ENCODE measurements at regions not wholly inside any gene's neighbourhood (a gene's known extent, or its start where the extent isn't known, plus 50 kb on each side); places are given as distances from the start of the nearest gene placed in this dataset.

DNA sequence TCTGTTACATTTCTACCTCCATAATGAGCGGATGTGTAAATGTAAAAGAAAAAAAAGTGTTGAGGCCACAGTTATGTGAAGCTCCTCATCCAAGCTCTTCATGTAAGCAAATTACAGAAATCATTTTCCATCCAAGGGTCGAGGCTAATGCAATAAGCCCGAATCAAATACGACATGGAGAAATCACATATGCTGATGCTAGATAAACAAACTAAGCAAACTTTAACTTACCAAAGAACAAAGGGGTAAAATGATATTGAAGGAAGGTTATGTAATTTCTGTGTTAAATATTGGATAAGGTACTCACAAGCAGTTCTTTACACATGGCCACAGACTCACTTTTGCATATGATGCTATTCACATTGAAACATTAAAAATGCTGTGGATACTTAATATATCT, 310.2 kb upstream of the ID2 start:
- H3K9ac ChIP-seq (ENCODE audit: insufficient read depth in 1 of 2, low read depth in 2 of 2, low read length in 2 of 2) = no peak overlapping the region
- H2AFZ ChIP-seq (ENCODE audit: low read depth, low read length) = no peak overlapping the region
- no TSS peak for BruUV-seq (replicated peaks)
- no peak overlapping the region for H3K4me3 ChIP-seq
- intact Hi-C loops (cut with micrococcal nuclease) (no loop called here), in situ Hi-C loops (cut with MboI) (no loop called here)
- FAIRE-seq (no peak), DNase-seq (ENCODE audit: extremely low read depth in 1 of 4, low spot score in 3 of 4) (no peak), ATAC-seq (no peak)
- no peaks in the 10 kb centered on the region for H4K20me1 ChIP-seq (replicated peaks; ENCODE audit: control insufficient read depth, insufficient read depth, low read length)
- whole genome bisulfite sequencing (ENCODE audit: insufficient coverage, low coverage, missing lambda C conversion rate) = 2% methylated on average over 4 of the region's 4 CpGs
- no peaks in the 10 kb centered on the region for H3K36me3 ChIP-seq (ENCODE audit: control insufficient read depth, insufficient read depth, low read length)
- H3K27me3 ChIP-seq (ENCODE audit: control insufficient read depth in 2 of 2, insufficient read depth in 2 of 2, low read length in 2 of 2) = peaks cover 0 to 30% of the 10 kb centered on the region in 2 experiments; a peak in 4 of 5 replicates
- TF ChIP-seq SAFB (IDR thresholded peaks at IDR 0.05; ENCODE audit: borderline replicate concordance, low read depth, low read length) = no peak
- TF ChIP-seq HDAC1 (IDR thresholded peaks at IDR 0.05) = no peak
- TF ChIP-seq ARNT (IDR thresholded peaks at IDR 0.05) = no peak
- no peak for TF ChIP-seq TAF9B (IDR thresholded peaks at IDR 0.05; ENCODE audit: partially characterized antibody)
- no peak for TF ChIP-seq ZNF175 (CRISPR knock-in tag; IDR thresholded peaks at IDR 0.05; ENCODE audit: low read depth)
- no peak for TF ChIP-seq GTF2F1 (IDR thresholded peaks at IDR 0.05; ENCODE audit: low read depth, low read length)
- no peak for TF ChIP-seq E2F8 (IDR thresholded peaks at IDR 0.05; ENCODE audit: low read depth, partially characterized antibody)
- TF ChIP-seq RHOXF2B (CRISPR knock-in tag; conservative IDR thresholded peaks at IDR 0.05) = no peak
- no peak for TF ChIP-seq NELFE (IDR thresholded peaks at IDR 0.05; ENCODE audit: insufficient read depth, insufficient read length)
- no peak for TF ChIP-seq ZNF583 (CRISPR knock-in tag; IDR thresholded peaks at IDR 0.05)
- no peak for TF ChIP-seq CHD7 (IDR thresholded peaks at IDR 0.05; ENCODE audit: low read depth, low read length)
- ChIA-PET CTCF (ENCODE audit: low intra/inter-chr PET ratio) (no interaction called here), POLR2A (no interaction called here)
- H3K4me2 ChIP-seq (ENCODE audit: insufficient read depth, low read length) = no peak overlapping the region
- H3K4me1 ChIP-seq (replicated peaks in 1 of 2; ENCODE audit: control insufficient read depth in 2 of 2, insufficient read depth in 2 of 2, low read length in 2 of 2) = no peaks in the 10 kb centered on the region
- no peak overlapping the region for H3K27ac ChIP-seq (ENCODE audit: extremely low read depth, low read depth, low read length)
- no peaks in the 10 kb centered on the region for H3K79me2 ChIP-seq (ENCODE audit: control insufficient read depth, insufficient read depth, low read length)
- no peaks in the 10 kb centered on the region for H3K9me3 ChIP-seq (replicated peaks; ENCODE audit: control insufficient read depth, insufficient read depth, low read depth, low read length)
- no peaks in the 10 kb centered on the region for H3K9me1 ChIP-seq (ENCODE audit: control insufficient read depth, insufficient read depth, low read length)

Measured in K562 (cell line).